ENCODE measurements at regions not wholly inside any gene's neighbourhood (a gene's known extent, or its start where the extent isn't known, plus 50 kb on each side); places are given as distances from the start of the nearest gene placed in this dataset.

GRCh38 chr1:157367870-157368269, 184.4 kb downstream of the FCRL5 start:
- Histone ChIP-seq H3K27ac (ENCODE audit: low read length) (no peak overlapping the region), H3K9ac (ENCODE audit: low read length) (no peak overlapping the region), H3K4me3 (ENCODE audit: low read length) (no peak overlapping the region), H3K36me3 (ENCODE audit: control insufficient read depth, low read depth, low read length) (no peaks in the 10 kb centered on the region), H3K4me1 (ENCODE audit: control insufficient read depth, low read depth, low read length) (peaks cover 4% of the 10 kb centered on the region), H3K27me3 (ENCODE audit: control insufficient read depth, insufficient read depth, low read length) (no peaks in the 10 kb centered on the region), H3K9me3 (ENCODE audit: control insufficient read depth, low read depth, low read length) (no peaks in the 10 kb centered on the region)

- Histone ChIP-seq H3K9me3 (ENCODE audit: control insufficient read depth, low read depth, low read length) (no peaks in the 10 kb centered on the region), H3K27me3 (ENCODE audit: control insufficient read depth, insufficient read depth, low read length) (no peaks in the 10 kb centered on the region), H3K27ac (ENCODE audit: low read length) (no peak overlapping the region), H3K4me3 (ENCODE audit: low read length) (no peak overlapping the region), H3K4me1 (ENCODE audit: control insufficient read depth, low read depth, low read length) (peaks cover 4% of the 10 kb centered on the region), H3K9ac (ENCODE audit: low read length) (no peak overlapping the region), H3K36me3 (ENCODE audit: control insufficient read depth, low read depth, low read length) (no peaks in the 10 kb centered on the region)
Measured at GRCh38 chr1:157367091-157367739, 185.1 kb downstream of the FCRL5 start.

GRCh38 chr1:157364612-157365011, 187.7 kb downstream of the FCRL5 start:
- no peak overlapping the region for H3K27ac ChIP-seq (ENCODE audit: low read length)
- H3K9ac ChIP-seq (ENCODE audit: low read length) = no peak overlapping the region
- H3K27me3 ChIP-seq (ENCODE audit: control insufficient read depth, insufficient read depth, low read length) = no peaks in the 10 kb centered on the region

GRCh38 chr1:157363660-157364140, 188.6 kb downstream of the FCRL5 start:
- H3K4me3 ChIP-seq (ENCODE audit: low read length) = no peak overlapping the region
- H3K9ac ChIP-seq (ENCODE audit: low read length) = no peak overlapping the region
- no peak overlapping the region for H3K27ac ChIP-seq (ENCODE audit: low read length)
- no peaks in the 10 kb centered on the region for H3K27me3 ChIP-seq (ENCODE audit: control insufficient read depth, insufficient read depth, low read length)
- H3K9me3 ChIP-seq (ENCODE audit: control insufficient read depth, low read depth, low read length) = no peaks in the 10 kb centered on the region
- H3K36me3 ChIP-seq (ENCODE audit: control insufficient read depth, low read depth, low read length) = no peaks in the 10 kb centered on the region
- H3K4me1 ChIP-seq (ENCODE audit: control insufficient read depth, low read depth, low read length) = peaks cover 4% of the 10 kb centered on the region

More at GRCh38 chr1:157364612-157365011, 187.7 kb downstream of the FCRL5 start:
- Histone ChIP-seq H3K9me3 (ENCODE audit: control insufficient read depth, low read depth, low read length) (no peaks in the 10 kb centered on the region), H3K4me3 (ENCODE audit: low read length) (no peak overlapping the region), H3K36me3 (ENCODE audit: control insufficient read depth, low read depth, low read length) (no peaks in the 10 kb centered on the region), H3K4me1 (ENCODE audit: control insufficient read depth, low read depth, low read length) (peaks cover 4% of the 10 kb centered on the region)

- H3K4me3 ChIP-seq (ENCODE audit: low read length) = no peak overlapping the region
- H3K36me3 ChIP-seq (ENCODE audit: control insufficient read depth, low read depth, low read length) = no peaks in the 10 kb centered on the region
- H3K9ac ChIP-seq (ENCODE audit: low read length) = no peak overlapping the region
- H3K4me1 ChIP-seq (ENCODE audit: control insufficient read depth, low read depth, low read length) = no peaks in the 10 kb centered on the region
- no peaks in the 10 kb centered on the region for H3K9me3 ChIP-seq (ENCODE audit: control insufficient read depth, low read depth, low read length)
- no peak overlapping the region for H3K27ac ChIP-seq (ENCODE audit: low read length)
- no peaks in the 10 kb centered on the region for H3K27me3 ChIP-seq (ENCODE audit: control insufficient read depth, insufficient read depth, low read length)
Measured at GRCh38 chr1:157360023-157360390, 192.3 kb downstream of the FCRL5 start.

GRCh38 chr1:157359314-157360022, 192.8 kb downstream of the FCRL5 start:
- no peaks in the 10 kb centered on the region for H3K9me3 ChIP-seq (ENCODE audit: control insufficient read depth, low read depth, low read length)
- H3K36me3 ChIP-seq (ENCODE audit: control insufficient read depth, low read depth, low read length) = no peaks in the 10 kb centered on the region
- no peaks in the 10 kb centered on the region for H3K4me1 ChIP-seq (ENCODE audit: control insufficient read depth, low read depth, low read length)
- no peak overlapping the region for H3K9ac ChIP-seq (ENCODE audit: low read length)
- H3K4me3 ChIP-seq (ENCODE audit: low read length) = no peak overlapping the region
- H3K27me3 ChIP-seq (ENCODE audit: control insufficient read depth, insufficient read depth, low read length) = no peaks in the 10 kb centered on the region
- H3K27ac ChIP-seq (ENCODE audit: low read length) = no peak overlapping the region

GRCh38 chr1:157357111-157357510, 195.2 kb downstream of the FCRL5 start:
- Histone ChIP-seq H3K27ac (ENCODE audit: low read length) (no peak overlapping the region), H3K9me3 (ENCODE audit: control insufficient read depth, low read depth, low read length) (no peaks in the 10 kb centered on the region), H3K4me1 (ENCODE audit: control insufficient read depth, low read depth, low read length) (no peaks in the 10 kb centered on the region), H3K9ac (ENCODE audit: low read length) (no peak overlapping the region), H3K4me3 (ENCODE audit: low read length) (no peak overlapping the region), H3K27me3 (ENCODE audit: control insufficient read depth, insufficient read depth, low read length) (no peaks in the 10 kb centered on the region), H3K36me3 (ENCODE audit: control insufficient read depth, low read depth, low read length) (no peaks in the 10 kb centered on the region)

- Histone ChIP-seq H3K27ac (ENCODE audit: low read length) (no peak overlapping the region), H3K27me3 (ENCODE audit: control insufficient read depth, insufficient read depth, low read length) (no peaks in the 10 kb centered on the region), H3K4me1 (ENCODE audit: control insufficient read depth, low read depth, low read length) (no peaks in the 10 kb centered on the region), H3K9me3 (ENCODE audit: control insufficient read depth, low read depth, low read length) (no peaks in the 10 kb centered on the region), H3K4me3 (ENCODE audit: low read length) (no peak overlapping the region), H3K9ac (ENCODE audit: low read length) (no peak overlapping the region), H3K36me3 (ENCODE audit: control insufficient read depth, low read depth, low read length) (no peaks in the 10 kb centered on the region)
Measured at GRCh38 chr1:157356601-157357000, 195.7 kb downstream of the FCRL5 start.

GRCh38 chr1:157353546-157353945, 198.8 kb downstream of the FCRL5 start:
- Histone ChIP-seq H3K36me3 (ENCODE audit: control insufficient read depth, low read depth, low read length) (no peaks in the 10 kb centered on the region), H3K9me3 (ENCODE audit: control insufficient read depth, low read depth, low read length) (no peaks in the 10 kb centered on the region), H3K27ac (ENCODE audit: low read length) (no peak overlapping the region), H3K4me1 (ENCODE audit: control insufficient read depth, low read depth, low read length) (no peaks in the 10 kb centered on the region), H3K9ac (ENCODE audit: low read length) (no peak overlapping the region), H3K27me3 (ENCODE audit: control insufficient read depth, insufficient read depth, low read length) (no peaks in the 10 kb centered on the region), H3K4me3 (ENCODE audit: low read length) (no peak overlapping the region)

GRCh38 chr1:157352817-157353408, 199.4 kb downstream of the FCRL5 start:
- no peak overlapping the region for H3K27ac ChIP-seq (ENCODE audit: low read length)
- H3K9ac ChIP-seq (ENCODE audit: low read length) = no peak overlapping the region
- no peaks in the 10 kb centered on the region for H3K4me1 ChIP-seq (ENCODE audit: control insufficient read depth, low read depth, low read length)
- H3K27me3 ChIP-seq (ENCODE audit: control insufficient read depth, insufficient read depth, low read length) = no peaks in the 10 kb centered on the region
- no peak overlapping the region for H3K4me3 ChIP-seq (ENCODE audit: low read length)
- no peaks in the 10 kb centered on the region for H3K9me3 ChIP-seq (ENCODE audit: control insufficient read depth, low read depth, low read length)
- no peaks in the 10 kb centered on the region for H3K36me3 ChIP-seq (ENCODE audit: control insufficient read depth, low read depth, low read length)

GRCh38 chr1:157352216-157352615, 200.1 kb downstream of the FCRL5 start:
- H3K4me3 ChIP-seq (ENCODE audit: low read length) = no peak overlapping the region
- H3K9ac ChIP-seq (ENCODE audit: low read length) = no peak overlapping the region
- no peaks in the 10 kb centered on the region for H3K4me1 ChIP-seq (ENCODE audit: control insufficient read depth, low read depth, low read length)
- H3K27me3 ChIP-seq (ENCODE audit: control insufficient read depth, insufficient read depth, low read length) = no peaks in the 10 kb centered on the region
- H3K9me3 ChIP-seq (ENCODE audit: control insufficient read depth, low read depth, low read length) = no peaks in the 10 kb centered on the region
- H3K27ac ChIP-seq (ENCODE audit: low read length) = no peak overlapping the region
- no peaks in the 10 kb centered on the region for H3K36me3 ChIP-seq (ENCODE audit: control insufficient read depth, low read depth, low read length)

Data from iPS-18a (cell line).